HG03196 (cell line): ENCODE measurements at regions not wholly inside any gene's neighbourhood (a gene's known extent, or its start where the extent isn't known, plus 50 kb on each side); places are given as distances from the start of the nearest gene placed in this dataset.

Experiments used
- ATAC-seq: cut with Tn5 transposase; IDR thresholded peaks from one replicate; pipeline ENCODE4 v1.9.1; 2021; ENCODE audit not compliant: unreplicated experiment

DNA sequence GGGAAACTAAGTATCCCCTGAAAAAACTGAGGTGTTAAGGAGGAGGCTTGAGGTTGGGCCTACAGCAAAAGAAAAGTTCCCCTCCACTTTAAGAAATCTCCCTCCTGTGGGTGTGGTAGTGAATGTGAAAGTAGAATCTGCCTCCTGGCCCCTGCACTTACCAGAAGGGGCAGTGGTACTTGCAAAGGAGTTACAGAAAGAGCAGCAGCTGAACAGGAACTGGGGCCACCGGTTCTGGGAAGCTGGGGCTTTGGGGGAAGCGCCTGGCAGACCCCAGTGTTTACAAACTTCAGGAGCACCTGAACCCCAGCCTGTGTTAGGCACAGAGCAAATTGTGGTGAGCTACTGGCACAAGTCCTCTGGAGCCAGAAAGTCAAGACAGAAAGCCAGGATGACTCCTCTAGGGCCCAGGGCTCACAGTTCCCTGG is 250.2 kb upstream of the FGGY start:
- peak; percentile 88 for ATAC-seq

DNA sequence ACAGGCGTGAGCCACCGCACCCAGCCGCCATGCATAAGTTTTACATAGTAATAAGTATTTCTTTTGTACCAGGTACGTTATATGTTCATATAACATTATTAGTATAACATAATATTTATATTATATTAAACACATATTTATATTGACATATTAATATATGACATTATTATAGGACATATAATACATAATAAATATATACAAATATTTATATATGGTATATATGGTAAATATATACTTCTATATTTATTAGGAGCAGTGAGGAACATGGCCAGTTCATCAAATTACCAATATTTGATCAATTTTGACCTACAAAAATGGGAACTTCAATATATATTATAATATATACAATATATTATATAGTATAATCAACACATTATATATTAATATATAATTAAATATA is 245.9 kb upstream of the FGGY start:
- no peak for ATAC-seq

- ATAC-seq = no peak
These were observed 244.7 kb upstream of the FGGY start for GRCh38 chr1:59052166-59052590.

- no peak for ATAC-seq
These were observed 242.7 kb upstream of the FGGY start for GRCh38 chr1:59054172-59054571.

DNA sequence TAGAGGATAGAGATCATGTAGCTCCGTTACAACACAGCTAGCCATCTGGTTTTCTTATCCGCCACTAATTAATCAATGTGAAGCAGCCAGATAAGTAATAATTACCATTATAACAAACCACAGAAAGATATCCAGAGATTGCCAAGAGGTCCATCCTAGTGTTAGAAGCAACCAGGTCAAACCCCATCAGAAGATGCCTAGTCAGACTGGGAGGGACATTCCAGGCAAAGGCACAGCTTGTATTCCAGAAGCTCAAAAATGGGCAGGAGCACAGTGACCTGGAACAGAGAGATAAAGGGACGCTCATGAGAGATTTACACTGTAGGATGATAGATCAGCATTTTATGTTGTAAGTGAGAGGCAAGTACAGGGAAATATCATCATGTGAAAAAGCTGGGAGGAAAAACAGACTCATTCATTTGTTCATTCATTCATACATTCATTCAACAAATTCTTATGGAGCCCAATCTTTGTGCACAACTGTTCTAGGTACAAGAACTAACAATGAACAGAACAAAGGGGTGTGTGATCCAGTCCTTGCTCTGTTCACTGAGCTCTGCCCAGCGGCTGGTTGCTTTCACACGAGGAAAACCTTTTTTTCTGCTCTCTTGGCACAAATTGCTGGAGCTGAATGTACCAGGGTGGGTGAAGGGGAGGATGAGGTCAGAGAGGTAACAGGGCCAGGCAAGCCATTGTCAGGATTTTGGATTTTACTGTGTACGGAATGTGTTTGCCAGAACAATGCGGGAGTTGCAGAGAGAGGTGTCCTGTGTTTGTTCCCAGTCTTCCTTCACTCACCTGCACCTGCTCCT is 240.8 kb upstream of the FGGY start:
- no peak for ATAC-seq

- no peak for ATAC-seq
These were observed 239.6 kb upstream of the FGGY start for GRCh38 chr1:59057211-59057694.

DNA sequence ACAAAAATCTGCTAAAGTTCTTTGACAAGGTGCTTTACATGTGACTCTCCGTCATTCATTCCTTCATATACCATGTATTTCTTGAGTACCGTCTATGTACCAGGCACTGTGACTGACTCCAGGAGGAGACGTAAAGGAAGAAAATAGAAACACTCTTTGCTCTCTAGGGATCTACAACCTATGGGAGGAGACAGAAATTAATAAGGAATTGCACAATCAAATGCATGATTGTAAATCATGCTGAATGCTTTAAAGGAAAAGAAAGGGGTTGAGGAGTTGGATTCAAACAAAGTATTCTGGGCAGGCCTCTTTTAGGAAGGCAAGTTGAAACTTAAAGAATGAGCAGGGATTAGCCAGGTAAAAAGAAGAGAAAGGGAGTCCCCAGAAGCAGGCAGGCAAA is 239.1 kb upstream of the FGGY start:
- no peak for ATAC-seq

GRCh38 chr1:59058665-59059439 is 238.0 kb upstream of the FGGY start:
- no peak for ATAC-seq

- no peak for ATAC-seq
These were observed 235.0 kb upstream of the FGGY start for GRCh38 chr1:59061876-59062275.

GRCh38 chr1:59062743-59063142 is 234.2 kb upstream of the FGGY start:
- ATAC-seq = no peak

DNA sequence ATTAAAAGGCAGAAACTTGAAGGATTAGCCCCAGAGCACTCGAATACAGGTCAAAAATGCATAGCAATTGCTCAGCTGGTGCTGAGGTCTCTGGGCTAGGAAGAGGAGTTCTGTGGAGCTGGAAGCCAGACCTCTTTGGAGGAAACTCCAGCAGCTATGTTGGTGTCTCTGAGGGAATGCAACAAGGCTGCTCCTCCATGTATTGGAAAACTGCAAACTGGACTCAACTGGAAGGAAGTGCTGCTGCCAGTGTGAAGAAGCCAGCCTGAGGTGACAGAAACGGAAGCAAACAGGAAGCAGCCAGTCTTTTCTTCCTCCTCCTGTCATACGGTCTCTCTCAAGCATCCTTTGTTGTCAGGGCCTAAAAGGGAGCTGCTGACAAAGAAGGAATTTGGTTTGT is 233.4 kb upstream of the FGGY start:
- ATAC-seq = no peak

DNA sequence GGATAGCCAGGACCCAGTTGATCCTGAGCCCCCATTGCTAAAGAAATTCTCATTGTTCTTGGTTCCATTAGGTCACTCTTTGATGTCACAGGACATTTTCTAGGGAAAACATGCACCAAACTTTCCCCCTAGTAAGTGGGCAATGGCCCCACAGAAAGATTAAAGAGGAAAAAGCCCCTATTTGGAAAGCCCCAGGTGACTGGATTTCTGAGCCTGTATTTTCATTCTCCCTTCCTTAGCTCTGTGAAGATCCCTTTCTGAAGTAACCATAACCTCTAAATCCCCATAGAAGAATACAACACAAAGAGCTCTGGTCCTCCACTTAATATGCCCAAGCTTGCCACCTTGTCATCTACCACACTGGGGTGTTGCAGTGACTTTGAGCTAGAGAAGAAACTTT is 232.3 kb upstream of the FGGY start:
- ATAC-seq = no peak

- ATAC-seq = no peak
These were observed 230.7 kb upstream of the FGGY start for GRCh38 chr1:59066236-59066635.

DNA sequence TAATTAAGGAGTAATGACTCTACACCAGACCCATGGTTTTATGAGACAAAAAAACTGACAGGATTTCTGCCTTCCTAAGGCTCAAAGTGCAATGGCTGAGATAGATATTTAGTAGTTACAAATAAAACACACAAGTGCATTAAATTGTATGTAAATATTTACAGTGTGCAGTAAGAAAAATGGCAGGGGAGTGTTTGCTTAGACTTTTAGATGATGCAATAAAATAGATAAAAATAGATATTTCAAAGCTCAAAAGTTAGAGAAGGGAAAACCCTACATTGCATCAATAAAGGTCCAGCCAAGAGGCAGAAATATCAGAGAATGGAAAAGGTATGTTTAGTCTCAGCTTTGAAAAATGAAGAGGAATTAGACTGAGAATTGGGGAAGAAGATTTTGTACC is 226.3 kb upstream of the FGGY start:
- ATAC-seq = no peak

GRCh38 chr1:59071289-59071688 is 225.6 kb upstream of the FGGY start:
- no peak for ATAC-seq

DNA sequence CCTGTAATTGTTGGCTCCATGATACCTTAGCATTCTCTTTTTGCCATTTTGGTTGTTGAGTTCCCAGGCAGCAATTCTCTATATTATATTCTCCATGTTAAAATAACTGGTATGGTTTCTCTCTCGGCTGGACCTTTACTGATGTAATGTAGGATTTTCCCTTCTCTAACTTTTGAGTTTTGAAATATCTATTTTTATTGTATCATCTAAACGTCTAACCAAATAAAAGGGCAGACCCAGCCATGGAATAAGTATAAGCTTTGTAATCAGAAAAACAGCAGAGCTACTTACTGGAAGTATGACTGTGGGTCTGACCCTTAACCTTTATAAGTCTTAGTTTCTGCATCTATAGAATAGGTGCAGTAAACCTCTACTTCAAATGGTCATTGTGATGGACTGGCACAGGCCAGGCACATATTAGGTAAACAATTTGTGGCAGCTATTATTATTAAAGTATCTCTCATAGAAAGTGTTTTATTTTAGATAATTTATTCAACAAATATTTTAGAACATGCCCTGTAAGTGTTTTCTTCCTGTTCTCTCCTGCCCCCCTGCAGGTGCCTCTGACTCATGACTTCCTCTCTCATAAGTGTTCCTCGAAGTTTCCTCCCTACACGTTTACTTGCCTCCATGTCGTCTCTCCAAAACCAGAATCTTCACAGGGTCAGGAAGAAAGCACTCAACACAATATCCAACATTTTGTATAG is 224.9 kb upstream of the FGGY start:
- ATAC-seq = no peak

GRCh38 chr1:59072583-59072947 is 224.3 kb upstream of the FGGY start:
- no peak for ATAC-seq

- ATAC-seq = no peak
These were observed 222.3 kb upstream of the FGGY start for GRCh38 chr1:59074598-59074997.

GRCh38 chr1:59075021-59075420 is 221.9 kb upstream of the FGGY start:
- ATAC-seq = no peak

- no peak for ATAC-seq
These were observed 220.3 kb upstream of the FGGY start for GRCh38 chr1:59076612-59077011.

- ATAC-seq = no peak
These were observed 219.3 kb upstream of the FGGY start for GRCh38 chr1:59077466-59078069.
